ENCODE measurements at regions not wholly inside any gene's neighbourhood (a gene's known extent, or its start where the extent isn't known, plus 50 kb on each side); places are given as distances from the start of the nearest gene placed in this dataset.

DNA sequence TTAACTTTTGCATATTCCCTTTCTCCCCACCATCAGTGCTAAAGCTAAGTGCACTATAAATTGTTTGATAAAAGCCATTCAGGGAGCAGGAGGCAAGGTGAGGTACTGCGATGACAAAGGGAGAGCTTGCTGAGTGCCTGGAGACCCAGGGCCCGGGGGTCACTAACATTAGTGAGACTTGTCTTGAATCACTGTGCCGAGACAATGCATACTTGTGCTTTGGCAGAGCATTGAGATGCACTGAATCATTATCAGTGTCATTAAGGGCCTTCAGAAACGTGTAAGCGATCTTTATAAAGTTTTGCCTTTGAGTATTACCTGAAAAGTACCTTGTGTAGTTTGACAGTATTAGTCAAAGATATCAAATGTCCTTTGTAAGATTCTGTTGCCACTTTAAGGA, 447.5 kb downstream of the PCNX1 start:
- 58% methylated on average over 5 of the region's 5 CpGs for WGBS (ENCODE audit: insufficient coverage, low coverage, missing lambda C conversion rate)
- intact Hi-C loops (cut with micrococcal nuclease): no loop called here
- Histone ChIP-seq H3K27me3 (ENCODE audit: control insufficient read depth in 2 of 2, insufficient read depth in 2 of 2, low read length in 2 of 2) (no peaks in the 10 kb centered on the region), H3K4me3 (no peak overlapping the region), H3K4me1 (replicated peaks in 1 of 2; ENCODE audit: control insufficient read depth in 2 of 2, insufficient read depth in 2 of 2, low read length in 2 of 2) (peaks cover 3 to 15% of the 10 kb centered on the region in 2 experiments; a peak in 4 of 5 replicates), H3K36me3 (ENCODE audit: control insufficient read depth, insufficient read depth, low read length) (no peaks in the 10 kb centered on the region), H3K9me3 (replicated peaks; ENCODE audit: control insufficient read depth, insufficient read depth, low read depth, low read length) (no peaks in the 10 kb centered on the region), H3K27ac (ENCODE audit: extremely low read depth, low read depth, low read length) (no peak overlapping the region), H3K9me1 (ENCODE audit: control insufficient read depth, insufficient read depth, low read length) (no peaks in the 10 kb centered on the region), H3K4me2 (ENCODE audit: insufficient read depth, low read length) (no peak overlapping the region), H3K79me2 (ENCODE audit: control insufficient read depth, insufficient read depth, low read length) (no peaks in the 10 kb centered on the region; the same call in 2 of the 3 replicates), H2AFZ (ENCODE audit: low read depth, low read length) (no peak overlapping the region), H3K9ac (ENCODE audit: insufficient read depth in 1 of 2, low read depth in 2 of 2, low read length in 2 of 2) (no peak overlapping the region), H4K20me1 (replicated peaks; ENCODE audit: control insufficient read depth, insufficient read depth, low read length) (no peaks in the 10 kb centered on the region)
- FAIRE-seq: no peak
- ATAC-seq: no peak
- DNase-seq (ENCODE audit: extremely low read depth in 1 of 4, low spot score in 3 of 4): no peak
- POLR2A ChIA-PET: no interaction called here
- TF ChIP-seq, protein P1, sequence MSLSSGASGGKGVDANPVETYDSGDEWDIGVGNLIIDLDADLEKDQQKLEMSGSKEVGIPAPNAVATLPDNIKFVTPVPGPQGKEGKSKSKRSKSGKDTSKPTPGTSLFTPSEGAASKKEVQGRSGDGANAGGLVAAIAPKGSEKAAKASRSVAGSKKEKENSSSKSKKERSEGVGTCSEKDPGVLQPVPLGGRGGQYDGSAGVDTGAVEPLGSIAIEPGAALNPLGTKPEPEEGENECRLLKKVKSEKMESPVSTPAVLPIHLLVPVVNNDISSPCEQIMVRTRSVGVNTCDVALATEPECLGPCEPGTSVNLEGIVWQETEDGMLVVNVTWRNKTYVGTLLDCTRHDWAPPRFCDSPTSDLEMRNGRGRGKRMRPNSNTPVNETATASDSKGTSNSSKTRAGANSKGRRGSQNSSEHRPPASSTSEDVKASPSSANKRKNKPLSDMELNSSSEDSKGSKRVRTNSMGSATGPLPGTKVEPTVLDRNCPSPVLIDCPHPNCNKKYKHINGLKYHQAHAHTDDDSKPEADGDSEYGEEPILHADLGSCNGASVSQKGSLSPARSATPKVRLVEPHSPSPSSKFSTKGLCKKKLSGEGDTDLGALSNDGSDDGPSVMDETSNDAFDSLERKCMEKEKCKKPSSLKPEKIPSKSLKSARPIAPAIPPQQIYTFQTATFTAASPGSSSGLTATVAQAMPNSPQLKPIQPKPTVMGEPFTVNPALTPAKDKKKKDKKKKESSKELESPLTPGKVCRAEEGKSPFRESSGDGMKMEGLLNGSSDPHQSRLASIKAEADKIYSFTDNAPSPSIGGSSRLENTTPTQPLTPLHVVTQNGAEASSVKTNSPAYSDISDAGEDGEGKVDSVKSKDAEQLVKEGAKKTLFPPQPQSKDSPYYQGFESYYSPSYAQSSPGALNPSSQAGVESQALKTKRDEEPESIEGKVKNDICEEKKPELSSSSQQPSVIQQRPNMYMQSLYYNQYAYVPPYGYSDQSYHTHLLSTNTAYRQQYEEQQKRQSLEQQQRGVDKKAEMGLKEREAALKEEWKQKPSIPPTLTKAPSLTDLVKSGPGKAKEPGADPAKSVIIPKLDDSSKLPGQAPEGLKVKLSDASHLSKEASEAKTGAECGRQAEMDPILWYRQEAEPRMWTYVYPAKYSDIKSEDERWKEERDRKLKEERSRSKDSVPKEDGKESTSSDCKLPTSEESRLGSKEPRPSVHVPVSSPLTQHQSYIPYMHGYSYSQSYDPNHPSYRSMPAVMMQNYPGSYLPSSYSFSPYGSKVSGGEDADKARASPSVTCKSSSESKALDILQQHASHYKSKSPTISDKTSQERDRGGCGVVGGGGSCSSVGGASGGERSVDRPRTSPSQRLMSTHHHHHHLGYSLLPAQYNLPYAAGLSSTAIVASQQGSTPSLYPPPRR (CRISPR knock-in tag; IDR thresholded peaks at IDR 0.05; ENCODE audit: borderline replicate concordance): no peak
- no peak for TF ChIP-seq CBFA2T3 (IDR thresholded peaks at IDR 0.05)
- no peak for TF ChIP-seq PHF20 (IDR thresholded peaks at IDR 0.05; ENCODE audit: partially characterized antibody)
- no peak for TF ChIP-seq ZBTB7A (IDR thresholded peaks at IDR 0.05; ENCODE audit: borderline replicate concordance, control insufficient read depth, low read depth, low read length)
- BruUV-seq (replicated peaks): no TSS peak
- CTCF ChIA-PET (ENCODE audit: low intra/inter-chr PET ratio): no interaction called here
- in situ Hi-C loops (cut with MboI): no loop called here

Measured in K562 (cell line).